Hindlimb muscle (tissue), 1 donor: ENCODE measurements at regions not wholly inside any gene's neighbourhood (a gene's known extent, or its start where the extent isn't known, plus 50 kb on each side); places are given as distances from the start of the nearest gene placed in this dataset.
"Not testable (repeated sequence)": the region's sequence is repeated elsewhere in the genome, so short reads cannot be mapped to it uniquely, and the experiment has no call there.

ENCODE experiments used
- DNase-seq: peaks from one replicate; pipeline ENCODE4 v3.0.0-alpha.2; 2013

DNA sequence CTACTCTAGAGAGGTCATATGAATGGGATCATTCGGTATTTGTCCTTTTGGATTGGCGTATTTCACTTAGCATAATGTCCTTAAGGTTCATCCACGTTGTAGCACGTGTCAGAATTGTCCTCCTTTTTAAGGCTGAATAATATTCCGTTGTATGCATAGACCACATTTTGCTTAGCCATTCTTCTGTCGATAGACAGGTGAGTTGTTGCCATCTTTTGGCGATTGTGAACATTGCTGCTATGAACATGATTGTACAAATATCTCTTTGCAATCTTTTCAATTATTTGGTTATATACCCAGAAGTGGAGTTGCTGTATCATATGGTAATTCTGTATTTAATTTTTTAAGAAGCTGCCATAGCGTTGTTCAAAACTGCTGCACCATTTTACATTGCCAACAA, 52.4 kb upstream of the GOLGA8J start:
- no peak for DNase-seq

DNA sequence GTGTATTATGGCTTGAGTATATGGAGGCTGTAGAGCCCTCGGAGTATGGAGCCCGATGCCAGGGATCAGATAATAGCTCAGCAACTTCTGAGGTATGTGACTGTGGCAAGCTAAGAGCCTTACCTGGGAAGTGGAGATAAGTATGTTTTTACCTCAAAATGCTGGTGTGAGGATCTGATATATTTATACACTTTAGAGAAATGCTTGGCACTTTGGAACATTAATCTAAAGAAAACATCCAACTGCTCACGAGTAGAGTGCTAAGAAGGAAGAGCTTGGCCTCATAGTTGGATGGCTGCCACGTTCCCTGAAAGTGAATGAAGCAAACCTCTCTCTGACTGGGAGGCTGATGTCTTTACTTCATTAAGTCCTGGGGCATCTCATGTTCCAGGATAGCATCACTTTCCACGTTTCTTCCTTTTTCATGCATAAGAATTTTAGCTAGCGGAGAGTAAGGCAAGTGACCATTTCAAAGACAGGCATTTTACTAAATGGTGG, 58.9 kb upstream of the GOLGA8J start:
- DNase-seq, result peak; percentile 11

DNA sequence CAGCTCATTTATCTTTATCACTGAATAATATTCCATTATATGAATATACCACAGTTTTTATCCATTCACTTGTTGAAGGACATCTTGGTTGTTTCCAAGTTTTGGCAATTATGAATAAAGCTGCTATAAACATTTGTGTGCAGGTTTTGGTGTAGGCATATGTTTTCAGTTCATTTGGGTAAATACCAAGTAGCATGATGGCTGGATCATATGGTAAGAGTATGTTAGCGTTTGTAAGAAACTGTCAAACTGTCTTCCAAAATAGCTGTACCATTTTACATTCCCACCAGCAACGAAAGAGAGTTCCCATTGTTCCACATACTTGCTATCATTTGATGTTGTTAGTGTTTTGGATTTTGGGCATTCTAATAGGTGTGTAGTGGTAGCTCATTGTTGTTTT, 72.0 kb upstream of the GOLGA8J start:
- DNase-seq, result no peak

DNA sequence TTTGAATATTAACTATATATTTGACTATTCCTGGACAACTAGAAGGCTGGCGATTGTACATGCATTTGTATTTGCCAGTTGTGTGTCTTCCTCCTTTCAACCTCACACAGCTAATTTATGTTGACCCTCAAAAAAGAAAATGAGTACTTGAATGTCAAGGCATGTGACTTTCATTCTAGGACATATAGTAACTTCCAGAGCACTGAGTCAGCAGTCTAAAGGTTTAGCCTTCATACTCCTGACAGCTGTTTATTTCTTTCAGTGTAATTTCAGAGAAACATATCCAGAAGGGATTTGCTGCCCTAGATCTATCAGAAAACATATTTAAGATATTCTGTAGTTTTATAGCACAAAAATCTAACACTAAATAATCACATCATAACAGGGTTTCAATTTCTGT, 74.6 kb upstream of the GOLGA8J start:
- no peak for DNase-seq

DNA sequence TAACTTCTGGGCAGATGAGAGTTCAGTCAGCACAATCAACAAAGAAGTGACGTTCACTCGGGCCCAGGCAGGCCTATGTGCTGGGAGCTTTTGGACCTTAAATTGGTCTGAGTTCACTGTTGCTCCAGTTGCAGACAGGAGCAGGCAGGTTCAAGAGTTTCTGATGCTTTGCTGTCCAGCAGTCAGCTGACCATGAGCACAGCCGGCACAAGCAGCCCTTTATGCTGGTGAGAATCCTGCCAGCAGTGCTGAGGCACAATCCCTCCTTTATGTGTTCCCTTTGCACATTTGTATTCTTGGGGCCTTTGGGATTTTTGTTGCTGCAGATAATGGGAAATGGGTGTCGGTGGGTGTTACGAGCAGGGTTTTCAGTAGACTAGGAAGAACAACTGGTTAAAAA, 81.2 kb upstream of the GOLGA8J start:
- no peak for DNase-seq

DNA sequence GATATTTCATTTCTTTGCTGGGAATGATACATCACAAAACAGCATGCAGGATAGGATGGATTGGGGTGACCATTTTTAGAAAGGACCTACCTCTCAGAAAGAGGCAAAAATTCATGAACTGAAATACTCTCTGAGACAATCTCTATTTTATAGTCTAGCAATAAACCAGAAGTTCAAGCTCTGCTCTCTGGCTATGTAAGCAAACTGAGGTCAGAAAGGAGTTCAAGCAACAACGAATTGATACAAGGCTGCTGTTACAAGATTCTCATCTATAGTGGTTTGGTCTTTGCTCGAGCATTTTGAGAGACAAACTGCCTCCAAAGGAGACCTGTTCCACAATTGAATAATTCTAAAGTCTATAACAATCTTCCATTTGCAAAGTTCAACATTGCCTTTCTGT, 84.7 kb upstream of the GOLGA8J start:
- DNase-seq, result no peak

DNA sequence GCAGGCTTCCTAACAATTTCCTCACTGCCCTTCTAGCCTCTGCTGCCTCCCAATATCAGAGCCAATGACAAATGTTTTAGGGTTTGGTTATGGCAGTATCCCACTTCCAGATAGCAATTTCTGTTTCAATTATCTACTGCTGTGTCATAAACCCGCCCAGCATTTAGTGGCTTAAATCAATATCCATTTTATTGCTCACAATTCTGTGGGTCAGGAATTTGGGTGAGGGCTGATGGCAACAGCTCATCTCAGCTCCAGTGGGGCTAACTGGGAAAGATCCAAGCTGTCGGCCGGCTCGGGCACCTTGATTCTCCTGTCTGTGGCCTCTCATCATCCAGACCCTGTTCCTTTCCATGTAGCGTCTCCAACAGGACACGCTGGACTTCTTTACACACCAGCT, 85.3 kb upstream of the GOLGA8J start:
- DNase-seq, result no peak

DNA sequence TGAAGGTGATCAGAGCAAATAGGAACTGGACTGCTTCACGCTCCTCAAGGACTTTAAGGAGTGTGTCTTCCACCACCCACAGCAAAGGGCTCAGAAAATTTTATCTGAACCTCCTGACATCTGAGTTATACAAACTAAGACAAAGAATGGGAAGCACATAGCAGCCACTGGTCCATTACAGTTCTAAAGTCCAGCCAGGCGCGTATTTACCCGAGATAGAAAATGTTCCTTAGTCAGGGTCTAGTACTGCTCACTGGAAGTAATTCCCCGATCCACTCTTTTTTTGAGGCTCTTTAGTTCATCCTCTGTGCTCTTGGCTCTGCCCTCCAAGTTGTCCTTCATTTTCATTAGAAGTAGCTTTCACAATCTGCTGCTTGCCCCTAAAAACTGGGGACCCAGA, 88.5 kb upstream of the GOLGA8J start:
- no peak for DNase-seq

DNA sequence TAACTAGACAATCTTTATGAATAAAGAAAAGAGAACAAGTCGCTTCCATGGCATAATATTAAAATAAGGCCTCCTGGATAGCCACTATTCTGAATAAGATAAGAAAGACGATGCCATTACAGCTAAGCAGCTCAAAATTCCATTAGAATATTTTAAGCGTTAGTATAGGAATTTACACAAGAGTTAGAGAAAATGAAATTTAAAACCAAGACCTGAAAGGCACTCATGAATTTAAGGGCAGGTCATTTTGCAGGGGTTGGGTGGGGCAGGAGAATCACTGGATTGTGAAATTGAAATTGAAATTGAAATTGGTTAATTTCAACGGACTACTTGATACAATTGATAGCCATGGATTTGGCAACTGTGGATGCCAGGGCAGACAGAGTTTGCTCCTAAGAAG, 91.8 kb upstream of the GOLGA8J start:
- DNase-seq, result no peak

DNA sequence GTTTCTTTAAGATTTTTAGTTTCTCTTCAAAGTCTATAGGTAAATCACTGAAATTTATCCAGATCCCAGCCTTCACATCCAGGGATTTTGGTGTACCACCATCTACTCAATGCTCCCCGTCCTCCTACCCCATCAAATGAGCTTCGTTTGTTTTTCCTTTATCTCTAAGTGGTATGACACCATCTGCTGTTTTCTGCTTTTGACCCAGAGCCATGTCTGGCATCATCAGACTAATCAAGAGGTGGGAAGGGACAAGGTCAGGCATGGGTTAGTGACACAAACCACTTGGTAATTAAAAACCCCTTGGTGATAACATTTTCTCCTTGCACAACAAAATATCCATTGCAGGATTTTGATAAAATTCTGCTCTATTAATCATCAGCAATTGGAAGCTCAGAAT, 92.7 kb upstream of the GOLGA8J start:
- DNase-seq, result no peak

DNA sequence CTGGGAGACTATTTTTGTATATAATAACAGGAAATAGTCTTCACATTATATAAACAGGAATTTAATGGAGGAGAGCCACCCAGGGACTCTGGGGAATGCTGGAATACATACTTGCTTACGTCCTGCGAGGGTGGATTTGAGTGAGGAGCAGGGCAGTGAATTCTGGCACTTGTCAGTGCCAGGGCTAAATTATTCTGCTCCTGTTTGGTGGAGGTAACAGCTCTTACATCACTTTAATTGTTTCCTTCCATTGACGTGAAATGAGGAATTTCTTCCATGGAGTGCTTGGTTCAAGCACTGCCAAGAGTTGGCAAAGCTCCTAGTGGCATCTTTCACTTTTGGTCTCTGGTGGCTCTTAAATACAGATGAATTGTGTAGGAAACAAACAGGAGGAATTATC, 94.1 kb upstream of the GOLGA8J start:
- DNase-seq, result no peak

DNA sequence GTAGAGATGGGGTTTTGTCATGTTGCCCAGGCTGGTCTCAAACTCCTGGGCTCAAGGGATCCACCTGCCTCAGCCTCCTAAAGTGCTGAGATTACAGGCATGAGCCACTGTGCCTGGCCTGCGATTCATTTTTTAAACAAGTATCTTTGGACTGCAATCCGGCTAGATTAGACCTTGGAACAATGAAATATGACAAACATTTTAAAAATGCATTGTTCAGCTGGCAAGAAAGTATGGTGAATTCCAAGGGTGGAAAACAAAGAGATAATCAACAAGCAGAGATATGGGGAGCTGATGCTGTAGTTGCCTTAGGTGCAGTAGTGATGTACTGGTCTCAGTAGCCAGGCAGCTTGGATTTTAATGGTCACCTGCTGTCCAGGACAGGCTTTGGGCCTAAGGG, 95.8 kb upstream of the GOLGA8J start:
- DNase-seq, result no peak

DNA sequence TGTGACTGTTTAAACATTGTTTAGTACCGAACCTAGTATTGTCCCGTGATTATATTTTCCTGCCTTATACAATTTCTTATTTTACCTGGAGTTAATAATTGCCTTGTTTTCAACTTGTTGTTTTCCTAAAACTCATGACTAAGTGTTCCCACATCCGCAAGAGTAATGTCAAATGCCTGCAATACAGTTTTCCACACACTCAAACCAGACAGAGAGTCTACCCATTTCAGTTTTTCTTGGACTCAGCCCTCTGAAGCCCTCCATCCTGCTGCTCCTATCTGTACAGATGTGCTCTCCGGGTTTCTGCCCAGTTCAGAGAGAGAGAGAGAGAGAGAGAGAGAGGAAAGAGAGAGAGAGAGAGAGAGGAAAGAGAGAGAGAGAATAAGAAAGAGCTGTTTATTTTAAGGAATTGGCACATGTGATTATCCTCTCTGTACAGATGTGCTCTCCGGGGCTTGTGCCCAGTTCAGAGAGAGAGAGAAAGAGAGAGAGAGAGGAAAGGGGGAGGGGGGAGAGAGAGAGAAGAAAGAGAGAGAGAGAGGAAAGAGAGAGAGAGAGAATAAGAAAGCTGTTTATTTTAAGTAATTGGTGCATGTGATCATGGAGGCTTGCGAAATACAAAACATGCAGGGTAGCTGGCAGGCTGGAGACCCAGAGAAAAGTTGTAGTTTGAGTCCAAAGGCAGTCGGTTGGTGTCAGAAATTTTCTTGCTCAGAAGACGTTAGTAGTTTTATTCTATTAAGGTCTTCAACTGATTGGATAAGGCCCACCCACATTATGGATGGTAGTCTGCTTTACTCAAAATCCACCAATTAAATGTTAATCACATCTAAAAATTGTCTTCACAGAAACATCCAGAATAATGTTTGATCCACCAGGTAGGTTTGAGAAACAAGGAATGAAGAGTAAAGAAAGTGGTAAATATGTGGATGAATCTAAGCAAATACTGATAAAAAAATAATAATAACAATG, 104.1 kb upstream of the GOLGA8J start:
- DNase-seq, result no peak

DNA sequence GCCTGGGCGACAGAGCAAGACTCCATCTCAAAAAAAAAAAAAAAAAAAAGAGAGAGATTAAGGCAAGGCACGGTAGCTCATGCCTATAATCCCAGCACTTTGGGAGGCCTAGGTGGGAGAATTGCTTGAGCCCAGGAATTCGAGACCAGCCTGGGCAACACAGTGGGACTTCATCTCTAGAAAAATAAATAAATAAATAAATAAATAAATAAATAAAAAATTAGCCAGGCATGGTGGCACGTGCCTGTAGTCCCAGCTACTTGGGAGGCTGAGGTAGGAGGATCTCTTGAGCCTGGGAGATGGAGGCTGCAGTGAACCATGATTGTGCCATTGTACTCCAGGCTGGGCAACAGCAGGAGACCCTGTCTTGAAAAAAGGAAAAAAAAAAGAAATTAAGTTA, 108.7 kb upstream of the GOLGA8J start:
- not testable (repeated sequence) for DNase-seq

DNA sequence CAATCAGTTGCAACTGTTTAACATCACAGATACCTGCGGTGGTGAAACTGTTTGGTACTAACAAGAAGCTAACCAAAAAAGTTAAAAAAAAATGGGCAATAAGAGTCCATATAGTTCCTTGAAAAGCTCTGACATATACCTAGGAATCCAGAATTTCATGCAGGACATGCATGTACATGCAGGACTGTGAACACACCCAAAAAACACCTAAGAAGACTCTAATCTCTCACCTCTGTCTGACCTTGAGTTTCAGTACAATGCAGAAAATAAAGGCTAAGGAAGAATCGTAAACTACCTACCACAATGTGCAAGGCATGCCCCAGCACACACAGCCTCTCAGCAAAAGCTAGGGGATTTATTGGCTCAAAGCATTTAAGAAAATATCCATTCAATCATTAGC, 110.7 kb upstream of the GOLGA8J start:
- DNase-seq, result no peak

DNA sequence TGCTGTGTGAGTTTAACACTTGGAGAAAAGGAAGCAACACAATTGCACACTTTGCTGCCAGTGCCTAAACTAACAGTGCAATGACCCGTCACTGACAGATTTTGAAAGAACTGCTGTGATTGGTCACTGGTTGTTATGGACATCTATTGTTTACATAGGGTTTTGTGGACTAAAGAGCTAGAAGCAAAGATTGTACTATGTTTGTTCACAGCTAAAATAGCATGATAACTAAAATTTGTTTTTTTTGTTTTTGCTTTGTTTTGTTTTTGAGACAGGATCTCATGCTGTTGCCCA, 112.4 kb upstream of the GOLGA8J start:
- DNase-seq, result no peak

DNA sequence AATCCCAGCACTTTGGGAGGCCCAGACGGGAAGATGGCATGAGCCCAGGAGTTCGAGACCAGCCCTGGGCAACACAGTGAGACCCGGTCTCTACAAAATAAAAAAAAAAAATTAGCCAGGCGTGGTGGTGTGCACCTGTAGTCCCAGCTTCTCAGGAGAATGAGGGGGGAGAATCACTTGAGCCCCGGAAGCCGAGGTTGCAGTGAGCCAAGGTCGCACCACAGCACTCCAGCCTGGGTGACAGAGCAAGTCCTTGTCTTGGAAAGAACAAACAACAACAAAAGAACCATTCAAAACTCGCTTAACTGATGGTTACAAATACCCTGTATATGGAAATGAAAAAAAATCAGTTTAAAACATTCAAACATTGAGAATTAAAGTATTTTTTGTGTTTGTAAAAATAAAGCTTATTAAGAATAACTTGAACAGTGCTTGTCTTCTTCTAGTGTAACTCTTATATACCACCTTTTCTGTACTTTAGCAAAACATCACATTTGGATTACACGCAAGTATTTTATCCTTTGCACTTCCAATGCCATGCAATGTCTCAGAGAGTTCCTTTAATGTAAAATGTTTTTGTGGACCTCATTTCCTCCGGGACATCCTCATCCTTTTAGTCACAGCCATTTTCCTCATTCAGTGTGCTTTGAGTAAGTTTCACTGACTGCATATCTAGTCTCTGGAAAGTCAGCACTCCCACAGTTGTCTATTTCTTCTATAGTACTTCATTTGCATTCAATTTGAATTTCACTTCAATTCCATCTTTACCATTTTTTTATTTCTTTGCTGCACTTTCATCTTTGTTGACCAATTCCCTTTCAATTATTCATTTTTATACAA, 113.0 kb upstream of the GOLGA8J start:
- DNase-seq, result no peak

DNA sequence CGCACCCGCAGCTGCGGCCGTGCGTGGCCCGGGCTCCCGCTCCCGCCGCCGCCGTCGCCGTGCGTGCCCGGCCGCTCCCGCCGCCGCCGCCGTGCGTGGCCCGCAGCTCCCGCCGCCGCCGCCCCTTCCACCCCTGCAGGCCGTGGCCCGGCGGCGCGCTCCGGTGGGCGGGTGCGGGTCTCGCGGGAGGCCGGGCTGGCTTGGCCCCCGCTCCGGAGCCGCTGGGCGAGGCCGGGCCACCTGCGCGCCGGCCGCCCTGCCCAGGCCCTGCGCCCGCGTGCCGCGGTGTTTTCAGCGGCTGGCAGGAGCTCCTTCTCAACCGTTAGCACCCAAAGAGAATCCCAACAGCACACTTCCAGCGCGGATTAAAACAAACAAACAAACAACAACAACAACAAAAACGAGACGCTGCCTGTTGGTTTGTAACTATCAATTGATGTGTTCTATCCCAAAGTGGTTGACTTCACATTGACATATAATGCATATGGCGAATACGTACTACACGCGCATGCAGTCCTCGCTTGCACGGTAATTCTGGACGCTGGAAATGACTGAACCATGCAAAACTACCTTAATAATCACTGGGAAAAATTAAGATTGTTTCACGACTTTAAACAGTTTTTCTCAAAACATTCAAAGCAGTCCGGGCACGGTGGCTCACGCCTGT, 113.7 kb upstream of the GOLGA8J start:
- no peak for DNase-seq

DNA sequence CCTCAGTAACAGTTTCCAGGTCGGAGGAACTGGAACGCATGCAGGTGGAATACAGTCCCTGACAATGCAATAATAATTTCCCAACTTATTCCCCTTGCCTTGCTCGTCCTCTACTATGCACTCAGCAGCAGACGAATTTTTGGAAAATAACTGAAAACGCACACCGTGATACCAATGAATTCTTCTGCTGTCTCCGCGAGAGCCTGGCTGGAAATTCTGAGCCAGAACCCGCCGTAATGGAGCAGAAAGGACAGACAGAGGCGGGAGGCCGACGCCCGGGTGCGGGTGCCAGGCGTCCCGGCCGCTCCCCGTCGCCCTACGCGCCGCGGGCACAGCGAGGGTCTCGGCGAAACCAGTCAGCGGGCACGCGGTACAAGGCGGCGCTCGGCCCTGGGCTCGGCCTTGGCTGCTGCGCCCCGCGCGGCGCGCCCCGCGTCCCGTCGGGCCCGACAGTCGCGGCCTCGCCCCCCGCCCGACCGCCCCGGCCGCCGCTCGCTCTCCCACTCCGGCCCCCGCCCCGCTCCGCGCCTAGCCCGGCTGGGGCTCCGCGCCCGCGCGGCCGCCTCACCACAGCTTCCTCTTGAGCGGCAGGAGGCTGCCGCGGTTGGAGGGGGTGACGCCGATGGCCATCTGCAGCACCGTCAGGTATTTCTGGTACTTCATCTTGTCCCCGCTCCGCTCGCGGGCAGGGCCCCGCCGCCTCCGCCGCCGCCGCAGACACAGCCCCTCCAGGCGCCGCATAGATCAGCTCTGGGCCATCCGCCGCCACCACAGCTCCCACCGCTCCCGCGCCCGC, 114.5 kb upstream of the GOLGA8J start:
- DNase-seq, result no peak

DNA sequence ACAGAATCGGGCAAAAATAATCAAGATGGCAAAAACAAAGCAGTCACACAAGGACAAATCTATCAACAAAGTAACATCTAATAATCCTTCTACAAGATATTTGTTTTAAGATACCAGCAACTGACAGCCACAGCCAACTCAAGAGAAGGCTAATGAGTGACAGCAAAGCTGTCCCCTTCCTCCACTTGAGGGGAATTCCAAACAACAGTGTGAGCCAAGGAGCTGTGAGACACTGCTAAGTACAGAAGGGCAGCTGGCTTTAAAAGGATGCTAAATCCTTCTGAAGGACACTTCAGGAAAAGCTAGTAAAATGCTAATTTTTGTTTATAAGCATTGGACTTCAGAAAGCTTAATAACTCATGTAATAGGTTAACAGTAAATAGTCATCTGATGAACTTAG, 120.3 kb upstream of the GOLGA8J start:
- DNase-seq, result no peak

DNA sequence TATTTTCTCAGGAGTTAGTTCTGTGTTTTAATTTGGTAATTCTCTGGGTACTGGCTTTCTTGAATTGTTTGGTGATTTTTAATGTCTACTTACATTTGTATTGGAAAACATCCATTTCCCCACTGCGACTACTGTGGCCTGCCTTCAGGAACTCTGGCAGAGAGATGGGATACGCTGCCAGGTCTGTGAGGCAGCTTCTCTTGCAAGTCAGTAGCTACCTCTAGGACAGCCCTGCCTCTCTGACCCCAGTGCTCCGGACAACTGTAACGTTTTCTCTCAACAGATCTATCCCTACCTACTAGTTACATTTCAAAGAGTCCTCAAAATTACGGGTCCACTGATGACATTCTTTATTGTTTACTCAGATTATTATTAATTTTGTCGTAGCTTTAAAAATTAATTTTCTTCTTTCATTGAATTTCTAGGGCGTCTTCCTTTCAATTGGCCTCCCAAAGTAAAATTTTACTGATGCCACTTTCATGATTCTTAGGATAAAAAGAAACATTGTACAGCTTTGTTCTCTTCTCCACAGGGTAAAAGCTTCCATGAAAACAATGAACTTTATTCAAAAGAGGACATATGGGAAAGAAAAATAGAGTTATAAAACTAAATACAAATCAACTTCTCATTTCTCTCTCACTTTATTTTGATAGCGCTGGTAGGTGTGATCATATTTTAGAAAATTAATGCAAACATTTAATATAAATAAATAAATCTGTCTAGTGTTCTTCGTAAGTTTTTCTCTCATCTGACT, 123.2 kb upstream of the GOLGA8J start:
- no peak for DNase-seq

DNA sequence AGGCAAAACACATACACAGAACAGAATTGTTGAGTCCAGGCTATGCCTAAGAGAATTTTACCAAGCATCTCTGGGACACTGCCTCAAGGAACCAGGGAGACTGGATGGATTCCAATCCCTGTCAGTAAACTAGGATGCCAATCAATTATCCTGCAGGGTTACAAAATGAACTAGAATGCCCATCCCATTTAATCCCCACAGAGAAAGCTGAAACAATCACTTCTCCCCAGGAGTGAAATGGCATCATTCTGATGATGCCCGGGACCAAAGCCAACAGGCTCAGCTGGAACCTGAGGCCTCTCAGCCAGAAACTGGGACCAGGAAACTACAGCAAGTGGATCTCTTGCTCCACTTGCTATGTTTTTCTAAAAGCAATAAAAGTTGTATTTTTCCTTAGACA, 130.0 kb upstream of the TJP1 start:
- no peak for DNase-seq
